Stimulated activated CD8-positive, alpha-beta memory T cell treated with anti-CD3 and anti-CD28 coated beads, Interleukin-7, amount 100 ng/mL, for 1 hour (primary cell): ENCODE measurements at regions not wholly inside any gene's neighbourhood (a gene's known extent, or its start where the extent isn't known, plus 50 kb on each side); places are given as distances from the start of the nearest gene placed in this dataset.
"Not testable (repeated sequence)": the region's sequence is repeated elsewhere in the genome, so short reads cannot be mapped to it uniquely, and the experiment has no call there.

Source experiments
- DNase-seq, 2 donors: peaks; one replicate each; pipeline ENCODE4 v3.0.0-alpha.2; 2020; ENCODE audit warnings: low read depth in 2 of 2

DNA sequence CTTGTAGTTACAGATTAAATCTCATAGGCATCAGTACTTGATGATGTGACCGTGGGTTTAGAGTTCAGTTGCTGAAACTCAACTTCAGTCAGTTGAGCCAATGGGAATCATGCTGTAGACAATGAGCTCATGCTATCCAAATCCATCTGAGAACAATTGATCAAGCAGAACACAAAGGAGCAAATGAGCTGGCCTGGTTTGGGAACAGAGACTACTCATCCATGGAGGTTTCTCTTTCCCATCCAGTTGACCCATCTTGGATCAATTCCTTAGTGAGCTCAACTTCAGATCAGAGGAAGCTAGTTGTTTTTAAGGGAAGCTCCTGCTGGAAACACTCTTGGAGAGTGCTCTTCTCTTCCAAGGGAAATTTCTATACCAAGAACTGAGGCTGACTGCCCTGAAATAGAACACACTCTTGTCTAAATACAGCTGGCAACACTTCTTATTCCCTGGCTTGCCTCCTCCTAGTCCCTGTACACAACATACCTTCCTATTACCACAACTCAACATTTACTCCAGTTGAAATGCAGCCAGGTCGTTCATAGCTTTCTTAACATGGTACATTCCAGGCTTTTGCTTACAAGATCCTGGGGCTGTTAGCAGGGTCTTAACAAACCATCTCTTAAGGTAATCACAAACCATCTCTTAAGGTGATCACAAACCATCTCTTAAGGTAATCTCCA lies 203.9 kb upstream of the PRDM1 start:
- DNase-seq = no peak

DNA sequence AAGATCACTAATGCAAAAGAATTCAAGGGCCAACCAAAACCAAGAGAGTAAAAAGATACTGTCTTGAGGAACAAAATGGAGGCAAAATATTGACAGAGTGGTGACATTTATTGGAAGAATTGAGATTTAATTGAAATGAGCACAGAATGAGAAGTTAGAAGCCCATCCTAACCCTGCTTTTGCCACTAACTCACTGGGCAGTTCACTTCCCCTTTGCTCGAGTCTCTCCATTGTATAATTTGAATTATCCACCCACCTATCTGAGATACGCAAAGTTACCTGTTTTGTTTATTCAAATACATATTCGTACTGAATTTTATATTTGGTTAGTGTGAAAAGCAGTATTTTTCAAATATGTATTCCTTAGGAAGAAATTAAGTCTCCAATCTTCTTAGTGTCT lies 204.5 kb upstream of the PRDM1 start:
- DNase-seq = no peak

DNA sequence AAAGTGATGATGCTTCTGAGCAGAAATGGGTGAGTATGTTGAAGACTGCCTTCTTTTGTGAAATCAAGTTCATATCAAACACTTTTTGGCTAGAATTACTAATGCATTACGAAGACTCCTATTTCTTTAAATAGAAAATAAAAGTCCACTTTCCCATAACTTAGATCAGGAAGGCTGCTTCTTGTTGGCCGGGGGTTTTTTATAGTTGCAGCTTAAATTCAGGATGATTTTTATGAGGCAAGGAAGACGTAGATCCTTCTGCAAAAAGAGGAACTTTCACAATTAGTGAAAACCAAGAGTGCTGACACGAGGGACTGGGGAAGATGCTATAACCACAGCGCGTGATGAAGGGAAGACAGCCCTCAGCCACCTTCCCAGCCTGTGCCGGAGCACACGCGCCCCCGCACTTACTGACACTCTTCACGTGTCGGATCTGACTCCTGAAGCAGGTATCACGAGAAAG lies 206.1 kb upstream of the PRDM1 start:
- DNase-seq = no peak

DNA sequence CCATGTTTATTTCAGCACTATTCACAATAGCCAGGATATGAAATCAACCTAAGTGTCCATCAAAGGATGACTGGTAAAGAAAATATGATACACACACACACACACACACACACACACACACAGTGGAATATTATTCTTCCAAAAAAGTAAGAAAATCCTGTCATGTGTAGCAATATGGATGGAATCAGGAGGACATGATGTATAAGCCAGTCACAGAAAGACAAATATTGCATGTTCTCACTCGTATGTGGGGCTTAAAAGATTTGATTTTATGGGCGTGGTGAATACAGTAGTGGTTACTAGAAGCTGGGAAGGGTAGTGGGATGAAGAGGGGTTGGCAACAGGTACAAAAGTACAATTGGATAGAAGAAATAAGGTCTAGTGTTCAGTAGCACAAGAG lies 207.0 kb upstream of the PRDM1 start:
- DNase-seq = no peak

DNA sequence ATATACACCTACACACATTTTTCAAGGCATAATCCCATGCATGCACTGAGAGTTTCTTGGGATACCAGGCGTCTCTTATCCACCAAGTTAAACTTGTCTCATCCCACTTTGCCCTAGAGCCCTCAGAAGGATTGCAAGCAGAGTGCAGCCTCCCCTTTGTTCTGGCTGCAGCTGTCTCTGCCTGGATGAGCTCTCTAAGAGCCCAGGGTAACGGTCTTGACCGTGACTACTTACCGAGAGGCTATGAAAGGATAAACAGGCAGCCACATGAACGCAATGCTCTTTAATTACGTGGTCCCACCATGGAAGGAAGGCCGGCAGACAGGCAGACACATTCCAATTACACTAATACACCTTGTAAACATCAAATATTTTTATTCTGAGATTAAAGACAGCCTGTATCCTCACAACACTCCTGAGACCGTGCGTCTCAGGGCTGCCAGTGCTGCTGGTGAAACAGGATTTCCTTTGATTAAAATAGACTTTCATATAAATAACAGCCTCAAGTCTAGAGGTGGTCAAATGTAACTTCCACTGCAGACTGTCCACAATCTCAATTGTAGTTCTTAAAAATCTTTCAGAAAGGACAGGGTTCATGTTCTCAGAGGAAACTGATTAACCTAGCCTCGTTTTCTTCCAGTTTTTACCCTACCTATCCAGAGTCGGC lies 210.0 kb upstream of the PRDM1 start:
- DNase-seq = no peak

DNA sequence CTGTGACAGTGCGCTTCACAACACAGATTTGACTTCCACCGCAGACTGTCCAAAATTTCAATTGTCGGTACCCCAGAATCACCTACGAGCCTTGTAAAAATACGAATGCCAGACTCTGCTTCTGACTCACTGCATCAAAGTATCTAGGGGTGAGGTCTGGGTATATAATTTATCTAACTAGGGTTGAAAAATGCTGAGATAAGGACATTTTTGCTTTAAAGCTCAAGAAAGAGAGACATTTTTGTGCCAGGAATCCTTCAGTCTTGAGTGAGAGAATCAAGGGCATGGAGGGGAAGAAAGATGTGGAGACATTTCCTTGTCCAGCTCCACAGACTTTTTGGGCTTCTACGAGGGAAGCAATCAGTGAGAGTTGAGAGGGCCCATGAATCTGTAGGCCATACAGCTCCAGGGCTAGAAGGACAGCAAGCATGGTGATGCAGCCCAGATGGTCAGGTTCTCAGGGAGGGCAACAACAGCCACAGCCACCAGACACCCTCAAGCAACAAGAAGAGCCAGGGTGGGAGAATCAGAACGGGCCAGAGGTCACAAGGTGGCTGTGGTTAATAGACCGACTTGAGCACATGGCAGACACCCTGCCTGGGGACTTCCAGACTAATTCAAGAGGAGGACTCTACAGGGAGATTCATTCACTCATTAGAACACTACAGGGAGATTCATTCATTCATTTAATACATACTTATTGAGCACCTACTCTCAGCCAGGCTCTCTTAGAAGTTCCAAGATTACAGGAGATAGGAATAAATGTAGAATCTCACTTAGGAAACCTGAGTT lies 211.1 kb upstream of the PRDM1 start:
- DNase-seq = no peak

DNA sequence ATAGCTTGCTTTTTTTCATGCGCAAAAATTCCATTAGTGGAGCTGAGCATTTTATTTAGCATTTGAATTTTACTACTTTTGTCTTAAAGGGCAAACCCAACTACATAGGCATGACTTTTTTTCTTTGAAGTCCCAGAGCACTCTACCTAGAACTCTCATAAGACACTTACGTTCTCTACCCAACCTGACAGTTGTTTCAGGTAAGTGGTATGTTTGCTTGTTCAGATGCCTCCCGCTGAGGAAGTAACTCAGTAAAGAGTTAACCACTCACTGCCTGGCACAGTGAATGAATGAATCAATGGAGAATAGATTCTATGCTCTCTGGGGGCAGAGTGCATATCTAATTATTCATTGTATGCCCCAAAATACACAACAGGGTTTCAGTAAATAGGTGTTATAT lies 212.3 kb upstream of the PRDM1 start:
- DNase-seq = no peak

DNA sequence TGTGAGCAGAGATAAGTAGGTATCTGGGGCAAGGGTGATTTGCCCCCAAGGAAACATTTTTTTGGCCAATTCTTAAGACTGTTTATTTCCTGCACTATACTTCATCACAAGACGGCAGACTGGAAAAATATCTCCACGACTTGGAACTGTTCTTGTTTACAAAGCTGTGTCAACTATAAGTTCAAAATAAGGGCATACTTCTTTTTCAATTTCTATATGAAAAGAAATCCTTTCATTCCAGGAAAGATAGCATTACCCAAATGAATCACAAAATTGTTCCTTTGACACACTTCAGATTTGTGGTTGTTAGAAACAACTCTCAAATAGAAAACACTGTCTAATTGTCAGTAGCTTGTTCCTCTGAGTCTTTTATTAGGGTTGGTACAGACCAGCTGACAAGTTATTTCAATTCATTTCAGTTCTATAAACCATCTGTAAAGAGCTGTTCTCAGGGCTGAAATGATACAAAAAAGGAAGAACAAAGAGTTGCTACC lies 212.9 kb upstream of the PRDM1 start:
- DNase-seq = no peak

DNA sequence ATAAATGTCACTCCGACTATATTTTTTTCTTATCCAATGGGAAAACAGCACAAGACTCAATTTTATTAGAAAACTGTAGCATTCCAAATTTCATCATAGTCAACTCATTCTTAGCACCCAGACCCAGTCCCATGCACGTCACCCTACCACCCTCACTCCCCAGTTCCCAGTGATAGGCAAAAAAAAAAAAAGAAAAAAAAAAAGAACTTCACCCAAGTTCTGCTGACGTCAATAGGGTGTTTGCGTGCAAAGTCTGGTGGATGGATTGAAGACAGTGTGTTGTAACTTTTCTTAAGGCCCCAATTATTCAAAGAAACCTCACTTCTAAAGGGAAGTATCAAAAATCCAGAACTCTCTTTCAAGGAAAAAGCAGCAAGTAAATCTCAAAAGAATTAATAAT lies 213.9 kb upstream of the PRDM1 start:
- no peak for DNase-seq

DNA sequence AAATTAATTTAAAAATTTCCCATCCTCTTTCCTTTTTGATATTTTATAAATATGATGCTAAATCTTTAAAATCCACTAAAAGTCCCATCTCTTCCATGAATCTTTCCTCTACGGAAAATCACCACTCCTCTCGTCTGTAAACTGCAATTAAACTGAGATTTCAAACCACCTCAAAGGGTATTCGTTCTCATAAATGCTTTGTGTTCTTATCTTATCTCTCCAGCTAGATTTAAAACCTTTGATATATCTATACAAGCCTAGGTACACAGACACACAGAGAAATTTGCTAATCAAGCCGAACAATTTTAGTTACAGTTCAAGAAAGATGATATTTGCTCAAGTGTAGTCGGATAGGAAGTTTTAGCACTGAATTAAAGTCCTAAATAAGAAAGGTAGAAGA lies 214.6 kb upstream of the PRDM1 start:
- DNase-seq = no peak

DNA sequence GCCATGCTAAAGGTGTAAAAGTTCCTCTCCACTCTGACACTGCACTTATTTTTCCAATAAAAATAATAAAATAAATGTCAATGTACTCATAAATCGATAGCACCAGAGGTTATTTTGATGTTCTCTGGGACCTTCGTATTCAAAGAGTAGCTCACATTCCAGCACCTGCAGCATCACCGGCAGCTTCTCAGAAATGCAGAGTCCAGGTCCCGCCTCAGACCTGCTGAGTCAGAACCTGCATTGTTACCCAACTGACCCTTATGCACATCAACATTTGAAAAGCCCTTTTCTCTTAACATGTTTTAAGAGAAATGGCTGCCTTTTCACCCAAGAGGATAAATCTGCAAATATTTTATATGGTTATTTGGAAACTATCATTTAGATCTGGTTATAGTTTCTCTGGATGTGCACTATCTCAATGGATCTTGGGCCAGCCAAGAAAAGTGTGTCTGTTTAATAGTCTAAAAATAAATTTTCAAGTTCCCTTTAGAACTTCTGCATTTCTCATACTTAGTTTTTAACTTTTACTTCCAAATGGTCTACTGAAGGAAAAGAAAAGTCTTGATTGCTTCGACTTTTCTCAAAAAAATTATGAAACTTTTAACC lies 216.2 kb upstream of the PRDM1 start:
- no peak for DNase-seq

DNA sequence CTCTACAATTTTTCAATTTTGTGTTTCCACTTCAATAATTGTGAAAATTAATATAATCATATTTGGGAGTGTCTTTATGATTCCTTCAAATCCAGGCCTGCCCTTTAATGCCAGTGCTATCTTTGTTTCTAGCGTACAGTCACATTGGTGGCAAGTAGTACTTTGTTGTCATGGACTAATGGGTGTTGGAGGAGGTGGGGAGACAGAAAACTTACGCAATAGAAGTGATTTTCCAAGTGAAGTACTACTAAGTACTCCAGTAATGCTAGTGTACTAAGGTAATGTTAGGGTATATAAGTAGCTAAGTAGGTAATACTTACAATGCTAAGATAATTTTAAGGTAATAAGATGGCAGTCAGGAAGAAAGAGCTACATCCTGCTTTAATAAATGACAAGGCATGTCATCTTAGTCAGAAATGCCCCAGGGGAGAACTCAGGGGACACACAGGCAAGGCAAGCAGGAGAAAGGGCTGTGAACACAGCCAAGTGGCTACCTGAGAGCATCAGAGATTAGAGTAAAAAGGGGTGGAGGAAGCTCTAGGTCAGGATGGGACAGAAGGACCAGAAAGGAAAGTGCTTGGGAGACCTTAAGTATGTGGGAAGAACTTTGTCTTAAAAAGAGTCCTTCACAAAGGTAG lies 217.2 kb upstream of the PRDM1 start:
- DNase-seq = no peak

DNA sequence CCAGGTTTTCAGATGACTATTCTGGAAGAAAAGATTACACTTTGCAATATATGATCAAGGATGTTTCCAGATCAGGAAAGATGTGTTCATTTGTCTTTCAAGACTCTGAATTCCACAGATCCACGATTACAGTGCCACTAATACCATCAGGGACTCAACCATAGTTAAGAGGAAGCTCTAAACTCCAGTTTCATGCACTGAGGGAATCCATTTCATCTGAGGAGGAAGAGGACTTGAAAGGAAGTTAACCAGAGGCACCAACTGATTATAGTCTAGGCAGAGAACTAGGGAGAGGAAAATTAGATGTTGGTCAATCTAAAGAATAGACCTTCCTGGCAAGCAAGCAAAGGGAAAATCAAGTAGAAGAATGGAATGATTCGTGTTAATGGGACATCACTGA lies 218.3 kb upstream of the PRDM1 start:
- no peak for DNase-seq

DNA sequence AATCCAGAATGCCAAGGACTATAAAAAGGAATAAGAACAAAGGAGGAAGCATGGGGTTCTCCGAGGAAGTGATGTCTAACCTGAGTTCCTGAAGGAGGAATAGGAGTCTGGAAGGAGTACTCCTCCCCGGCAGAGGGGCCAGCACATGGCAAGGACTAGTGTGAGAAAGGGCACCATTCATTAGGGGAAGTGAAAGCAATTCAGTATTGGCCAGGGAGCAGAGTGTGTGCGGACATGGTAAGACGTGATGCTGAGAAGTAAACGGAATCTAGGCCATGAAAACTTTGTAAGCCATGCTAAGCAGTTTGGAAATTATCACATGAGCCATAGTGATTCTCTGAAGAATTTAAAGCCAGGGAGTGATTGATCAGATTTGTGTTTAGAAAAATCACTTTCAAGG lies 218.9 kb upstream of the PRDM1 start:
- DNase-seq = no peak

DNA sequence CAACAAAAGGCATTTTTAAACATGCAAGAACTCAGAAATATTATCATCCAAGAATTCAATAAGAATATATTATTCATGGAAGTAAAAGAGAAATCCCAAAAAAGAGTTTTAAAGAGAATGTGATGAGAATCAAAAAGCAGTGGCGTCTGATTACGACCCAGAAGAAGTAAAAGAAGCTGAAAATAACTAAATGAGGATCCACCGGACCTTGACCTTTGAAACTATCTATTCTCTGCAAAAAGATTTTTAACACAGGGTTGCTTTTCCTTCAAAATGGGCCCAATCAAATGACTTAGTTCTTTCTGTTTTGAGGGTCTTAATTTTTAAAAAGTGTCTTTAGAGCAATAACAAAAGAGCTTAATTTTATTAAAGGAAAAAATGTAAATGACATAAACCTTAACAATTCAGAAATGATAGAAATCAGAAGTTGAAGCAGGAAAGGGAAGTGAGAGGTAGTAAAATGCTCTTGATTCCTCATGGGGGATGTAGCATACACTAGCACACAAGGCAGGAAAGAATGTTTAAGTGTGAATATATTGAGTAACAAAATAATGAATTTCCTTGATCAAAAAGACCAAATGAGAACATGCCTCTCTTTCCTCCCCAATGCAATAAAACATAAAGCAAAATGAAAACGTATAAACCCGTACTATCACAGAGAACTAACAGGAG lies 223.1 kb upstream of the PRDM1 start:
- no peak for DNase-seq

DNA sequence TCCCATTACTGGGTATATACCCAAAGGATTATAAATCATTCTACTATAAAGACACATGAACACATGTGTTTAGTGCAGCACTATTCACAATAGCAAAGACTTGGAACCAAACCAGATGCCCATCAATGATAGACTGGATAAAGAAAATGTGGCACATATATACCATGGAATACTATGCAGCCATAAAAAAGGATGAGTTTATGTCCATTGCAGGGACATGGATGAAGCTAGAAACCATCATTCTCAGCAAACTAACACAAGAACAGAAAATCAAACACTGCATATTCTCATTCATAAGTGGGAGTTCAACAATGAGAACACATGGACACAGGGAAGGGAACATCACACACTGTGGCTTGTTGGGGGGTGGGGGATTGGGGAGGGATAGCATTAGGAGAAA lies 225.2 kb upstream of the PRDM1 start:
- not testable (repeated sequence) for DNase-seq

DNA sequence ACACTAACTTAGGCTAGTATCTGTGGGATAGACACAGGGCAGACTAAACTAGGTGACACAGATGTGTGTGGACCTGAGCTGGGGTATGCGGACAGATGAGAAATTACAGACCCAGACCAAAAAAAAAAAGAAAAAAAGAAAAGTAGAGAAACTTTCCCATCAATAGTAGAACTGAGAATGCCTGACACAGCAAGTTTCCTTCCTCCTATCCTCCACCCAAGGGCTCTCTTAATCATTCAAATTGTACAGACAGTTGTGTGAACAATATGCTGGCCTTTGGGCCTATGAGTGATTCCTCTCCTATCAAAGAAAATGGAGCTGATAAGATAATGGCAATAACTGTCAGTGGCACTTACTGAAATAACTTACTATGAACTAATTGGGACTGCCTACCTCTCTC lies 226.7 kb upstream of the PRDM1 start:
- no peak for DNase-seq

DNA sequence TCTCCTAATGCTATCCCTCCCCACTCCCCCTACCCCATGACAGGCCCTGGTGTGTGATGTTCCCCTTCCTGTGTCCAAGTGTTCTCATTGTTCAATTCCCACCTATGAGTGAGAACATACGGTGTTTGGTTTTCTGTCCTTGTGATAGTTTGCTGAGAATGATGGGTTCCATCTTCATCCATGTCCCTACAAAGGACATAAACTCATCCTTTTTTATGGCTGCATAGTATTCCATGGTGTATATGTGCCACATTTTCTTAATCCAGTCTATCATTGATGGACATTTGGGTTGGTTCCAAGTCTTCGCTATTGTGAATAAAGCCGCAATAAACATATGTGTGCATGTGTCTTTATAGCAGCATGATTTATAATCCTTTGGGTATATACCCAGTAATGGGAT lies 227.5 kb upstream of the PRDM1 start:
- DNase-seq = not testable (repeated sequence)

DNA sequence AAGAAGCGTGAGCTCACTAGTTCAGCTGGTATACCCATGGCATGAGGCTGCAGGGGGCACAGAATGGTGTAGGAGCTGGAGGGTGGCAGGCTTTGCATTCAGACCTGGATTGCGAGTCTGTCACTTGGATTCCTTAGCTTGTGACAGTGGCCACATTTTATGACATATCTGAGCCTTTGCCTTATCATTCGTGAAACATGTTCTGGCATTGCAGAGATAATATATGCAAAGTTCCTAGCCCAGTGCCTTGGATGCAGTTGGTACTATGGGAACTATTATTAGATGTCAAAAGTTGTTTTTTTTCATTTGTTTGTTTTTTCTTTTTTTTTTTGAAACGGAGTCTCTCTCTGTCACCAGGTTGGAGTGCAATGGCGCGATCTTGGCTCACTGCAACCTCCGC lies 230.7 kb upstream of the PRDM1 start:
- no peak for DNase-seq

DNA sequence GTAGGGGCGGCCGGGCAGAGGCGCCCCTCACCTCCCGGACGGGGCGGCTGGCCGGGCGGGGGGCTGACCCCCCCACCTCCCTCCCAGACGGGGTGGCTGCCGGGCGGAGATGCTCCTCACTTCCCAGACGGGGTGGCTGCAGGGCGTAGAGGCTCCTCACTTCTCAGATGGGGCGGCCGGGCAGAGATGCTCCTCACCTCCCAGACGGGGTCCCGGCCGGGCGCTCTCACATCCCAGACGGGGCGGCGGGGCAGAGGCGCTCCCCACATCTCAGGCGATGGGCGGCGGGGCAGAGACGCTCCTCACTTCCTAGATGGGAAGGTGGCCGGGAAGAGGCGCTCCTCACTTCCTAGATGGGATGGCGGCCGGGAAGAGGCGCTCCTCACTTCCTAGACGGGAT lies 232.2 kb upstream of the PRDM1 start:
- DNase-seq = not testable (repeated sequence)

DNA sequence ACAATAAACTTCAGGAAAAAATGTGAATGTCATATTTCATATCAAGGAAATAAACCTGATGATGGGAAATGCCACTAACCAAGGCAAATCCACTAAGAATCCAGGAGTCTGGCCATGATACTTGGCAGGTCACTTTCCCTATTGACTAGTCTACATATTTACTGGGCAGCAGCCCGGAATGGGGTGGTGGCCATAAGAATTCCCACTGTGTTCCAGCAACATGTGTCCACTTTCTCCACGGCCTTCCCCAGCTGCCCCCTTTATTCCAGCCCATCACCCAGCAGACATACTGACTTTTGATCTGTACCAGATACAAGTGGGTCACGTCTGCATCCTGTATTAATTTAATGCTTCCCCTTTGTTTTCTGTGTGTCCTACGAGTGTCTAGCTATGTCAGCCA lies 234.5 kb upstream of the PRDM1 start:
- no peak for DNase-seq
